Stomach (tissue), 8 donors: ENCODE measurements at regions not wholly inside any gene's neighbourhood (a gene's known extent, or its start where the extent isn't known, plus 50 kb on each side); places are given as distances from the start of the nearest gene placed in this dataset.

Source experiments
- DNase-seq, 2 donors: peaks; one replicate each; pipeline versions ENCODE4 v3.0.0 to v3.0.0-alpha.2; 2013 to 2019
- H3K27ac ChIP-seq, 5 donors: fragments of 200-600 bp in 4 of 5; sonication (generic) in 4 of 5; one replicate each; pipeline ENCODE4 v1.5.1; 2013 to 2019; ENCODE audit warnings: mild to moderate bottlenecking in 1 of 5, moderate library complexity in 1 of 5
- H3K27me3 ChIP-seq, 3 donors: fragments of 200-600 bp; sonication (generic); one replicate each; pipeline ENCODE4 v1.5.1; 2017 to 2019; ENCODE audit warnings: mixed run types in 1 of 3
- H3K36me3 ChIP-seq, 4 donors: fragments of 200-600 bp; sonication (generic); 1 replicate in 3 of 4; 2 replicates in 1 of 4; pipeline ENCODE4 v1.5.1; 2016 to 2019
- H3K4me1 ChIP-seq, 4 donors: fragments of 200-600 bp; sonication (generic); one replicate each; pipeline ENCODE4 v1.5.1; 2016 to 2019
- H3K4me3 ChIP-seq, 4 donors: fragments of 200-600 bp; sonication (generic) in 3 of 4; one replicate each; pipeline ENCODE4 v1.5.1; 2016 to 2019; ENCODE audit warnings: mild to moderate bottlenecking in 1 of 4
- H3K9me3 ChIP-seq, 4 donors: fragments of 200-600 bp; sonication (generic); one replicate each; pipeline ENCODE4 v1.5.1; 2016 to 2019
- EP300 ChIP-seq: sonication (generic); formaldehyde crosslinking; IDR thresholded peaks from one replicate; pipeline ENCODE4 v1.6.1; 2017; ENCODE audit warnings: antibody characterized with exemption
- POLR2A ChIP-seq, 4 donors: fragments of 450-650 bp; IDR thresholded peaks; one replicate each; pipeline ENCODE4 v1.6.1; 2016; ENCODE audit warnings: antibody characterized with exemption in 4 of 4, control low read depth in 2 of 4, mild to moderate bottlenecking in 1 of 4, moderate library complexity in 1 of 4
- POLR2AphosphoS5 ChIP-seq, 3 donors: sonication (generic); formaldehyde crosslinking; IDR thresholded peaks; one replicate each; pipeline ENCODE4 v1.6.1; 2016; ENCODE audit warnings: antibody characterized with exemption in 3 of 3
- WGBS, 5 donors: extraction: QIAGEN DNeasy Blood & Tissue Kit in 3 of 5; methylation state at CpG; one replicate each; pipeline versions ENCODE4 v1.1.5 to v1.1.7; 2013 to 2018; 5-methylcytosine and 5-hydroxymethylcytosine counted together
- intact Hi-C: fragments of 100-400 bp; cut with DNase I; formaldehyde crosslinking; loops from one replicate; pipeline ENCODE4 v1.15.1; 2023; ENCODE audit warnings: low total_unique reads
- TF ChIP-seq, protein P1 (sequence below), 7 experiments: fragments of 450-650 bp in 4 of 7; fragments of 200-600 bp in 3 of 7; sonication (generic) in 3 of 7; IDR thresholded peaks; one replicate each; pipeline ENCODE4 v1.5.1; 2016 to 2019; ENCODE audit warnings: antibody characterized with exemption in 7 of 7, control low read depth in 2 of 7, mild to moderate bottlenecking in 1 of 7
- donor health status: healthy with polysubstance abuse.
- donor health status: Bipolar disorder and iron deficiency.
- donor health status: healthy.

DNA sequence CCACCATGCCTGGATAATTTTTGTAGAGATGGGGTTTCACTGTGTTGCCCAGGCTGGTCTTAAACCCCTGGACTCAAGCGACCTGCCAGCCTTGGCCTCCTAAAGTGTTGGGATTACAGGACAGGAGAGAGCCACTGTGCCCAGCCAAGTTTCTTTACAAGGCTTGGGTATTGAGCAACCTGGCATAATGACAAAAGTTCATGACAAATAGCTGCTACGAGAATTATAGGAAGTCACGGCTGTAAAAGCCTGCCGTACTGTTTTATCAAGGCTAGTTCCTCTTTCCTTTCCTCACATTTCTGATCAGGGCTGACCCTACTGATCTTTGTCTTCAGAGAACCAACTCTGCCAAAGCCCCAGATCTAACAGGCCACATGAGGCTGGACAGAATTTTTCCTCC is 490.4 kb upstream of the SPRED2 start:
- H3K27ac ChIP-seq, result no peak overlapping the region
- peaks cover 0 to 9% (median 1%) of the 10 kb centered on the region in 4 donors for H3K4me1 ChIP-seq
- no peaks in the 10 kb centered on the region for H3K36me3 ChIP-seq
- TF ChIP-seq POLR2AphosphoS5 (IDR thresholded peaks at IDR 0.05) (peak in 1 of 3 donors; percentile 13), EP300 (no peak)
- no peak overlapping the region for H3K4me3 ChIP-seq
- H3K27me3 ChIP-seq, result no peaks in the 10 kb centered on the region
- intact Hi-C loops, result no loop called here
- H3K9me3 ChIP-seq, result no peaks in the 10 kb centered on the region
- WGBS, 5 donors, result 39 to 66% (median 51%) methylated on average over 4 of the region's 4 CpGs
- peak in 1 of 2 donors; percentile 50 for DNase-seq

DNA sequence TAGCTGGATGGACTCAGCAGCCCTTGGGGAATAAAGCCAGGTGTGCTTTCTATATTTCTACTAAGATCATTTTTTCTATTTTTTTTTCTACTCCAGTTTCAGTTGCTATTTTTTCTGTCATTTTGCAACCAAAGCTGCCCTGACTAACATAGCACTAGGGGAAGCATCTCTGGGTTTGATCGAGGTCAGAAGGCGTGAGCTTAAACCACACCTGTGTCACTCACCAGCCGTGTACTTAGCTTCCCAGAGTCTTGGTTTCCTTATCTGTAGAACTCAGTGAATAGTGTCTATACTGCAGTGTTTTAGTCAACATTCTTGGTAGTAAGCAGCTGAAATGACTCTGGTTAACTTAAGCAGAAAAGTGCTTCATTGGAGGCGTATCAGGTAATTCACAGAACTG is 489.6 kb upstream of the SPRED2 start:
- TF ChIP-seq POLR2AphosphoS5 (IDR thresholded peaks at IDR 0.05) (no peak), EP300 (no peak), POLR2A (IDR thresholded peaks at IDR 0.05) (no peak)
- TF ChIP-seq, protein P1, sequence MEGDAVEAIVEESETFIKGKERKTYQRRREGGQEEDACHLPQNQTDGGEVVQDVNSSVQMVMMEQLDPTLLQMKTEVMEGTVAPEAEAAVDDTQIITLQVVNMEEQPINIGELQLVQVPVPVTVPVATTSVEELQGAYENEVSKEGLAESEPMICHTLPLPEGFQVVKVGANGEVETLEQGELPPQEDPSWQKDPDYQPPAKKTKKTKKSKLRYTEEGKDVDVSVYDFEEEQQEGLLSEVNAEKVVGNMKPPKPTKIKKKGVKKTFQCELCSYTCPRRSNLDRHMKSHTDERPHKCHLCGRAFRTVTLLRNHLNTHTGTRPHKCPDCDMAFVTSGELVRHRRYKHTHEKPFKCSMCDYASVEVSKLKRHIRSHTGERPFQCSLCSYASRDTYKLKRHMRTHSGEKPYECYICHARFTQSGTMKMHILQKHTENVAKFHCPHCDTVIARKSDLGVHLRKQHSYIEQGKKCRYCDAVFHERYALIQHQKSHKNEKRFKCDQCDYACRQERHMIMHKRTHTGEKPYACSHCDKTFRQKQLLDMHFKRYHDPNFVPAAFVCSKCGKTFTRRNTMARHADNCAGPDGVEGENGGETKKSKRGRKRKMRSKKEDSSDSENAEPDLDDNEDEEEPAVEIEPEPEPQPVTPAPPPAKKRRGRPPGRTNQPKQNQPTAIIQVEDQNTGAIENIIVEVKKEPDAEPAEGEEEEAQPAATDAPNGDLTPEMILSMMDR (IDR thresholded peaks at IDR 0.05), result no peak
- intact Hi-C loops, result no loop called here
- peaks cover 0 to 13% (median 1%) of the 10 kb centered on the region in 4 donors for H3K4me1 ChIP-seq
- H3K27me3 ChIP-seq, result no peaks in the 10 kb centered on the region
- H3K9me3 ChIP-seq, result no peaks in the 10 kb centered on the region
- WGBS, 5 donors, result 30 to 65% (median 39%) methylated on average over 4 of the region's 4 CpGs
- H3K27ac ChIP-seq, result no peak overlapping the region
- H3K36me3 ChIP-seq, result no peaks in the 10 kb centered on the region
- DNase-seq, result no peak
- no peak overlapping the region for H3K4me3 ChIP-seq

DNA sequence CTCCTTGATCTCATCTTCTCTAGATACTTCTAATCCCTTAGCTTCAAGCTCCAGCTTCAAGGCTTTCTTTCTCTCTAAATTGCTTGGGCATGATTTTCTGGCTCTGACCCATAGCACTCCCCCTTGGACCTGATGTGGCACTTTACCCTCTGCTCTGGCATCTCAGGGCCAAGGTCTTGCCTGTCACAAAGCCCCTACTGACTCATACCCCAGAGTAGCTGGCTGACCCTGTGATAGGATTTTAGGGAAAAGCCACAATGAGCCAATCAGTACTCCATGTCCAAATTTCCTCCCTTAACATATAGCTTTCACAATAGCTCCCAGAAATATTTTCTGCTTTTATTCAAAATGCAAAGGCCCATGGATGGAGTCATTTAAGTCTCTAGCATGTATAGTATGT is 488.7 kb upstream of the SPRED2 start:
- Histone ChIP-seq H3K9me3 (no peaks in the 10 kb centered on the region), H3K4me3 (no peak overlapping the region), H3K27ac (no peak overlapping the region), H3K27me3 (no peaks in the 10 kb centered on the region), H3K4me1 (peaks cover 0 to 13% (median 1%) of the 10 kb centered on the region in 4 donors), H3K36me3 (no peaks in the 10 kb centered on the region)
- no peak for TF ChIP-seq POLR2A (IDR thresholded peaks at IDR 0.05)
- TF ChIP-seq EP300, result no peak
- no peak for TF ChIP-seq POLR2AphosphoS5 (IDR thresholded peaks at IDR 0.05)
- TF ChIP-seq, protein P1 (IDR thresholded peaks at IDR 0.05), result no peak
- no peak for DNase-seq
- intact Hi-C loops, result no loop called here

DNA sequence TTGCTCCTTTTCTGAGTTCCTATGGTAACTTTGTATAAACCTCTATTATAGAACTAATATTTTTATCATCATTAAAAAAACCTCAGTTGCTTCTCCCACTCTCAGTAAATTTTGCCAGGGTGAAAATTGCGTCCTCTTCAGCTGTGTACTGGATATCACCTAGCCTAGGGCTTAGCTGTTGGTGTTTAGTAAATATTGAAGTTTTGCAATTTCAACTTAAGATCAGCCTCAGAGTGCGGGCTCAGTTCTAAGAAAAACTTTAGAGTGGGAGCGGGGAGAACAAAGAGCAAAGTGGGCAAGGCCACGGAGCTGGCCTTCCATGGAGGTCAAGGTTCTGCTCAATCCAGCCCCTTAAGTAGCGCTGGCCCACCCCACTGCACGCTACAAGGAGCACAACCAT is 488.3 kb upstream of the SPRED2 start:
- Histone ChIP-seq H3K36me3 (no peaks in the 10 kb centered on the region), H3K4me1 (peaks cover 0 to 13% (median 1%) of the 10 kb centered on the region in 4 donors), H3K27ac (no peak overlapping the region), H3K27me3 (no peaks in the 10 kb centered on the region), H3K9me3 (no peaks in the 10 kb centered on the region), H3K4me3 (no peak overlapping the region)
- no peak for TF ChIP-seq EP300
- TF ChIP-seq, protein P1 (IDR thresholded peaks at IDR 0.05), result no peak
- no peak for TF ChIP-seq POLR2AphosphoS5 (IDR thresholded peaks at IDR 0.05)
- no peak for TF ChIP-seq POLR2A (IDR thresholded peaks at IDR 0.05)
- intact Hi-C loops, result no loop called here
- no peak for DNase-seq
- WGBS, 5 donors, result 78 to 91% (median 83%) methylated on average over 6 of the region's 6 CpGs

DNA sequence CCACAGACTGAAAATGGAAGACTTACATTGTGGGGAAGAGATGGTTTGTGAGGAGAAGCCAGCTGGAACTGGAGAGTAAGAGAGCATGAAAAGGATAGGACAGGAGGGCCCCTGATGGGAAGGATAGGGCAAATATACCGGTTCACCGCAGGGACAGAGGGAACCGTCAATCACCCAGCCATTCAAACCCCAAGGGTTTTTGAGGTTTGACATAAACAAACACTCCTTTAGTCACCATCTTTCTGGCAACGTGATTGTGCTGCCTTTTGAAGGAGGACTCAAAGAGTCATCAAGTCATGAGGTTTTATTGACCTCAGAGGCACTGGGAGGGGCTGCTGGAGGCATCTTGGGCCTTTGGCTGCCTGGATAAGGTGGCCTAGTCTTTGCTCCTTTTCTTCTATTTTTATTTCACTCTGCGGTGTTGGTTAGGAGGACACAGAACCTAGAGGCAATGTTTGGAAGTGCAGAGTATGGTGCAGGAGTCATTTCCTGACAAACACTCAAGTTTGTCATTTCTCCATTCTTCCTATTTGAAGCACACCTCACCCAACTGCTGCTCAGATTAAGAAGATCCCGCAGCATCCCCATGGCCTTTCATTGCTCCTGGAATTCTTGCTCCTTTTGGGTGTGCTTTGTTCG is 487.3 kb upstream of the SPRED2 start:
- Histone ChIP-seq H3K27ac (no peak overlapping the region), H3K36me3 (no peaks in the 10 kb centered on the region), H3K27me3 (no peaks in the 10 kb centered on the region), H3K4me3 (no peak overlapping the region), H3K9me3 (no peaks in the 10 kb centered on the region), H3K4me1 (peaks cover 0 to 13% (median 1%) of the 10 kb centered on the region in 4 donors)
- intact Hi-C loops, result no loop called here
- no peak for DNase-seq
- WGBS, 5 donors, result 49 to 68% (median 65%) methylated on average over 7 of the region's 7 CpGs
- no peak for TF ChIP-seq POLR2AphosphoS5 (IDR thresholded peaks at IDR 0.05)
- TF ChIP-seq POLR2A (IDR thresholded peaks at IDR 0.05), result no peak
- TF ChIP-seq, protein P1 (IDR thresholded peaks at IDR 0.05), result no peak
- no peak for TF ChIP-seq EP300
